Testis (tissue), 2 donors: ENCODE measurements at regions not wholly inside any gene's neighbourhood (a gene's known extent, or its start where the extent isn't known, plus 50 kb on each side); places are given as distances from the start of the nearest gene placed in this dataset.

ENCODE experiments used
- DNase-seq: peaks from one replicate; pipeline ENCODE4 v3.0.0-alpha.2; 2019
- H3K27ac ChIP-seq, 2 donors: fragments of 200-600 bp; sonication (generic); one replicate each; pipeline ENCODE4 v1.5.1; 2019
- H3K27me3 ChIP-seq: fragments of 200-600 bp; sonication (generic); one replicate; pipeline ENCODE4 v1.5.1; 2019
- H3K36me3 ChIP-seq: fragments of 200-600 bp; sonication (generic); one replicate; pipeline ENCODE4 v1.5.1; 2017; ENCODE audit warnings: low read depth; ENCODE audit errors: missing control alignments
- H3K4me1 ChIP-seq: fragments of 200-600 bp; sonication (generic); one replicate; pipeline ENCODE4 v1.5.1; 2019
- H3K4me3 ChIP-seq, 2 donors: fragments of 200-600 bp; sonication (generic); one replicate each; pipeline ENCODE4 v1.5.1; 2017 to 2019
- H3K9me3 ChIP-seq: fragments of 200-600 bp; sonication (generic); one replicate; pipeline ENCODE4 v1.5.1; 2017
- CTCF ChIP-seq, 3 experiments: fragments of 450-650 bp in 2 of 3; fragments of 200-600 bp in 1 of 3; sonication (generic) in 1 of 3; IDR thresholded peaks; one replicate each; pipeline ENCODE4 v1.5.1; 2016 to 2019; ENCODE audit warnings: antibody characterized with exemption in 3 of 3, mild to moderate bottlenecking in 2 of 3, moderate library complexity in 1 of 3
- POLR2A ChIP-seq: fragments of 450-650 bp; IDR thresholded peaks from one replicate; pipeline ENCODE4 v1.6.1; 2017; ENCODE audit warnings: antibody characterized with exemption, mild to moderate bottlenecking, moderate library complexity
- WGBS, 2 donors: methylation state at CpG; one replicate each; pipeline ENCODE4 v1.1.5; 2018; 5-methylcytosine and 5-hydroxymethylcytosine counted together
- intact Hi-C: fragments of 100-400 bp; cut with DNase I; formaldehyde crosslinking; loops from one replicate; pipeline ENCODE4 v1.15.1; 2023; ENCODE audit warnings: low total_unique reads

- Histone ChIP-seq H3K27me3 (no peaks in the 10 kb centered on the region), H3K4me3 (no peak overlapping the region), H3K36me3 (no peaks in the 10 kb centered on the region), H3K9me3 (no peaks in the 10 kb centered on the region), H3K27ac (peak overlapping the region; percentile 32 to 42), H3K4me1 (peaks cover 22% of the 10 kb centered on the region)
- DNase-seq = no peak
- intact Hi-C loops = no loop called here
- 60 to 64% methylated on average over 2 of the region's 2 CpGs for WGBS, 2 donors
- TF ChIP-seq CTCF (IDR thresholded peaks at IDR 0.05) = no peak
- TF ChIP-seq POLR2A = no peak
Measured at GRCh38 chr12:25324861-25325260, 74.1 kb upstream of the KRAS start.

- Histone ChIP-seq H3K9me3 (no peaks in the 10 kb centered on the region), H3K4me1 (peaks cover 22% of the 10 kb centered on the region), H3K27me3 (no peaks in the 10 kb centered on the region), H3K4me3 (no peak overlapping the region), H3K36me3 (no peaks in the 10 kb centered on the region), H3K27ac (peak overlapping the region; percentile 32 to 42)
- intact Hi-C loops = no loop called here
- peak; percentile 45 for DNase-seq
- WGBS, 2 donors = 40 to 49% methylated on average over 2 of the region's 2 CpGs
- TF ChIP-seq CTCF (IDR thresholded peaks at IDR 0.05) (no peak), POLR2A (no peak)
Measured at GRCh38 chr12:25323581-25323982, 72.9 kb upstream of the KRAS start.

- intact Hi-C loops = no loop called here
- Histone ChIP-seq H3K4me3 (no peak overlapping the region), H3K27ac (peak overlapping the region; percentile 32 to 42), H3K4me1 (peaks cover 22% of the 10 kb centered on the region), H3K36me3 (no peaks in the 10 kb centered on the region), H3K9me3 (no peaks in the 10 kb centered on the region), H3K27me3 (no peaks in the 10 kb centered on the region)
- 38 to 44% methylated on average over 3 of the region's 3 CpGs for WGBS, 2 donors
- TF ChIP-seq POLR2A (no peak), CTCF (IDR thresholded peaks at IDR 0.05) (no peak)
- DNase-seq = no peak
Measured at GRCh38 chr12:25322918-25323531, 72.3 kb upstream of the KRAS start.

GRCh38 chr12:25322351-25322750 is 71.6 kb upstream of the KRAS start:
- WGBS, 2 donors = 66 to 72% methylated on average over 1 of the region's 1 CpG
- no peak overlapping the region for H3K4me3 ChIP-seq

More at GRCh38 chr12:25322351-25322750, 71.6 kb upstream of the KRAS start:
- intact Hi-C loops = no loop called here
- no peaks in the 10 kb centered on the region for H3K36me3 ChIP-seq
- H3K4me1 ChIP-seq = peaks cover 22% of the 10 kb centered on the region
- no peaks in the 10 kb centered on the region for H3K9me3 ChIP-seq
- no peaks in the 10 kb centered on the region for H3K27me3 ChIP-seq
- H3K27ac ChIP-seq = no peak overlapping the region
- TF ChIP-seq POLR2A (no peak), CTCF (IDR thresholded peaks at IDR 0.05) (no peak)
- no peak for DNase-seq
